Esophagus muscularis mucosa (tissue), 3 donors: ENCODE measurements at regions not wholly inside any gene's neighbourhood (a gene's known extent, or its start where the extent isn't known, plus 50 kb on each side); places are given as distances from the start of the nearest gene placed in this dataset.

Experiments used
- CTCF ChIP-seq, 3 experiments: fragments of 200-600 bp in 2 of 3; fragments of 450-650 bp in 1 of 3; sonication (generic) in 2 of 3; IDR thresholded peaks; one replicate each; pipeline ENCODE4 v1.5.1; 2017 to 2019; ENCODE audit warnings: antibody characterized with exemption in 3 of 3, mild to moderate bottlenecking in 2 of 3, moderate library complexity in 1 of 3
- POLR2A ChIP-seq: fragments of 450-650 bp; IDR thresholded peaks from one replicate; pipeline ENCODE4 v1.6.1; 2017; ENCODE audit warnings: antibody characterized with exemption, moderate library complexity, mild to moderate bottlenecking, low read depth
- POLR2AphosphoS5 ChIP-seq, 2 donors: sonication (generic); formaldehyde crosslinking; IDR thresholded peaks; one replicate each; pipeline ENCODE4 v1.6.1; 2017; ENCODE audit warnings: antibody characterized with exemption in 2 of 2

GRCh38 chr18:78418379-78418778 is 561.2 kb upstream of the SALL3 start:
- TF ChIP-seq CTCF (IDR thresholded peaks at IDR 0.05) = no peak
- TF ChIP-seq POLR2A = no peak
- no peak for TF ChIP-seq POLR2AphosphoS5 (IDR thresholded peaks at IDR 0.05)
